PFSK-1 (cell line): ENCODE measurements at regions not wholly inside any gene's neighbourhood (a gene's known extent, or its start where the extent isn't known, plus 50 kb on each side); places are given as distances from the start of the nearest gene placed in this dataset.

Source experiments
- FOXP2 ChIP-seq: optimal IDR thresholded peaks from 2 replicates; pipeline ENCODE3; 2011; ENCODE audit warnings: borderline replicate concordance, control low read depth, inconsistent platforms; ENCODE audit not compliant: insufficient read depth; ENCODE audit errors: extremely low read length, extremely low read depth
- POLR2AphosphoS5 ChIP-seq: IDR thresholded peaks from 2 replicates; pipeline ENCODE4 v1.6.1; 2012; ENCODE audit warnings: low read depth, mild to moderate bottlenecking, control low read depth, low read length, moderate library complexity
- SIN3A ChIP-seq: IDR thresholded peaks from 2 replicates; pipeline ENCODE4 v1.6.1; 2012; ENCODE audit warnings: mild to moderate bottlenecking, low read length, moderate library complexity, borderline replicate concordance; ENCODE audit not compliant: insufficient read depth
- TAF1 ChIP-seq: IDR thresholded peaks from 2 replicates; pipeline ENCODE4 v1.6.1; 2012; ENCODE audit warnings: low read length, control low read depth, borderline replicate concordance; ENCODE audit not compliant: insufficient read depth
- TF ChIP-seq, protein P1 (sequence below), 2 experiments: IDR thresholded peaks; 2 replicates each; pipeline versions ENCODE4 v1.6.1 to v1.8.0; 2011 to 2012; ENCODE audit warnings: low read depth in 2 of 2, low read length in 2 of 2, control low read depth in 1 of 2, inconsistent platforms in 1 of 2, mild to moderate bottlenecking in 1 of 2, moderate library complexity in 1 of 2; ENCODE audit not compliant: insufficient read depth in 1 of 2

DNA sequence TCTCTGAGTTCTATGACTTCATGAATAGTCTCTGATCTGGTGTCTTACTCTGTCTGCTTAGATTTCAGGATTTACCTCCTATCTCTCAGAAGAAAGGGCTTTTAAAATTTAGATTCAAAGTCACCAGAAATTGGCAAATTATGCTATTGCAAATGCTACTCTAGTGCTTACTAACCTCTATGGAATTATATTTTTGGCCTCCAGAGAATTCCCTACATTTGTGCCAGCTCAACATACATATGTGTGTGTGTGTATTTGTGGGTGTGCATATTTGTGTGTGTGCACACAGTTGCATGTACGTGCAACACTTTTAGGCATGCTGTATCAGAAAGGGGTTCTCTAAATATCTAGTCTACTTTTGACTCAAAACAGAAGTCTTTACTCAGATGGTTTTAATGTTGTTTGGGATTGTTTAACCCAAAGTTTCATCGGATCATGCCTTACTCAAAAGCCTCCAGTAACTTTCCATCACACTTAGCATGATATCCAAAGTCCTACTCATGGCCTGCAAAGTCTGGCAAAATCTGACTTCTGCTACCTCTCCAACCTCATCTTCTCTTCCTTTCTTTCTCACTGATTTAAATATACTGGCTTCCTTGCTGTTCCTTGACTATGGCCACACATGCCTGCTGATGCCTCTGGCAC is 147.6 kb upstream of the NR3C1 start:
- TF ChIP-seq FOXP2 (no peak), SIN3A (no peak), POLR2AphosphoS5 (no peak), TAF1 (no peak)
- TF ChIP-seq, protein P1, sequence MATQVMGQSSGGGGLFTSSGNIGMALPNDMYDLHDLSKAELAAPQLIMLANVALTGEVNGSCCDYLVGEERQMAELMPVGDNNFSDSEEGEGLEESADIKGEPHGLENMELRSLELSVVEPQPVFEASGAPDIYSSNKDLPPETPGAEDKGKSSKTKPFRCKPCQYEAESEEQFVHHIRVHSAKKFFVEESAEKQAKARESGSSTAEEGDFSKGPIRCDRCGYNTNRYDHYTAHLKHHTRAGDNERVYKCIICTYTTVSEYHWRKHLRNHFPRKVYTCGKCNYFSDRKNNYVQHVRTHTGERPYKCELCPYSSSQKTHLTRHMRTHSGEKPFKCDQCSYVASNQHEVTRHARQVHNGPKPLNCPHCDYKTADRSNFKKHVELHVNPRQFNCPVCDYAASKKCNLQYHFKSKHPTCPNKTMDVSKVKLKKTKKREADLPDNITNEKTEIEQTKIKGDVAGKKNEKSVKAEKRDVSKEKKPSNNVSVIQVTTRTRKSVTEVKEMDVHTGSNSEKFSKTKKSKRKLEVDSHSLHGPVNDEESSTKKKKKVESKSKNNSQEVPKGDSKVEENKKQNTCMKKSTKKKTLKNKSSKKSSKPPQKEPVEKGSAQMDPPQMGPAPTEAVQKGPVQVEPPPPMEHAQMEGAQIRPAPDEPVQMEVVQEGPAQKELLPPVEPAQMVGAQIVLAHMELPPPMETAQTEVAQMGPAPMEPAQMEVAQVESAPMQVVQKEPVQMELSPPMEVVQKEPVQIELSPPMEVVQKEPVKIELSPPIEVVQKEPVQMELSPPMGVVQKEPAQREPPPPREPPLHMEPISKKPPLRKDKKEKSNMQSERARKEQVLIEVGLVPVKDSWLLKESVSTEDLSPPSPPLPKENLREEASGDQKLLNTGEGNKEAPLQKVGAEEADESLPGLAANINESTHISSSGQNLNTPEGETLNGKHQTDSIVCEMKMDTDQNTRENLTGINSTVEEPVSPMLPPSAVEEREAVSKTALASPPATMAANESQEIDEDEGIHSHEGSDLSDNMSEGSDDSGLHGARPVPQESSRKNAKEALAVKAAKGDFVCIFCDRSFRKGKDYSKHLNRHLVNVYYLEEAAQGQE (IDR thresholded peaks at IDR 0.05; ENCODE audit: insufficient read depth in 1 of 2, low read depth in 2 of 2, low read length in 2 of 2): no peak

DNA sequence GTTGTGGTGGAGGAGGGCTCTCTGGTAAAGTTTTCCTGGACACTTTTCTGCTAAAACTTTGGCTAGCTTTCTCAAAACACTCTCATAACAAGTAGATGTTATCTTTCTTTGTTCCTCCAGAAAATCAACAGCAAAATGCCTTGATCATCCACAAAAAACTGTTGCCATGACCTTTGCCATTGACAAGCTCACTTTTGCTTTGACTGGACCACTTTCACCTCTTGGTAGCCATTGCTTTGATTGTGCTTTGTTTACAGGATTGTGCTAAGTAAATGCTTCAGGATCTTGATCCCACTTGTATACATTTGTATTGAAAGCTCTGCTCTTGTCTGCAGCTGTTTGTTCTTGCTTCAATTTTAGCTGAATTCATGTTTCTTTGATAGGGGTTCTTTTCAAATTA is 143.9 kb upstream of the NR3C1 start:
- TF ChIP-seq TAF1 (no peak), SIN3A (no peak), FOXP2 (no peak), POLR2AphosphoS5 (no peak)
- TF ChIP-seq, protein P1 (IDR thresholded peaks at IDR 0.05; ENCODE audit: insufficient read depth in 1 of 2, low read depth in 2 of 2, low read length in 2 of 2): no peak

DNA sequence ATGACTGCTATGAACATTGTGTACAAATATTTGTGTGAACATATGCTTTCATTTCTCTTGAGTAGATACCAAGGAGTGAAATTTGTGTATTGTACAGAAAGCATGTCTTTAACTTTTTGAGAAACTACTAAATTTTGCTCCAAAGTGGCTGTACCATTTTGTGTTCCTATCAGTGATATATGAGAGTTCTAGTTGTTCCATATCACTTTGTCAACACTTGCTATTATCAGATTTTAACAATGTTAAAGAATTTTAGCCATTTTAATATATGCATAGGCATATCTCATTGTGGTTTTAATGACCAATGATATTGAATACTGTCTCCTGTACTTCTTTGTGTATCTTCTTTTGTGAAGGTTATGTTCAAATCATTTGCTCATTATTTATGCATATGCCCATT is 142.9 kb upstream of the NR3C1 start:
- TF ChIP-seq POLR2AphosphoS5: no peak
- TF ChIP-seq FOXP2: no peak
- no peak for TF ChIP-seq SIN3A
- TF ChIP-seq, protein P1 (IDR thresholded peaks at IDR 0.05; ENCODE audit: insufficient read depth in 1 of 2, low read depth in 2 of 2, low read length in 2 of 2): no peak
- no peak for TF ChIP-seq TAF1

DNA sequence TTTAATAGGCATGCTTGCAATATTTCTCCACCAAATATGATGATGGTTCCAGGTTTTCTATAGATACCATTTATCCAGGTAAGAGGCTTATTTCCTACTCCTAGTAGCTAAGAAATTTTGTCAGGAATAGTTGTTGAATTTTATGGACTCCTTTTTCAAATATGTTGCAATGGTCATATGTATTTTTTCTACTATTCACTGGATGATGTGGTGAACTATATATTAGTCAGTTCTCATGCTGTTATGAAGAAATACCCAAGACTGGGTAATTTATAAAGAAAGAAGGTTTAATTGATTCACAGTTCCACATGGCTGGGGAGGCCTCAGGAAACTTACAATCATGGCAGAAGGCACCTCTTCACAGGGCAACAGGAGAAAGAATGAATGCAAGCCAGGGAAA is 141.1 kb upstream of the NR3C1 start:
- TF ChIP-seq TAF1 (no peak), POLR2AphosphoS5 (no peak), FOXP2 (no peak), SIN3A (no peak)
- TF ChIP-seq, protein P1 (IDR thresholded peaks at IDR 0.05; ENCODE audit: insufficient read depth in 1 of 2, low read depth in 2 of 2, low read length in 2 of 2): no peak
